NCI-H82 treated with DMSO at 0.1 percent for 48 hours (cell line): ENCODE measurements at regions not wholly inside any gene's neighbourhood (a gene's known extent, or its start where the extent isn't known, plus 50 kb on each side); places are given as distances from the start of the nearest gene placed in this dataset.
"Not testable (repeated sequence)": the region's sequence is repeated elsewhere in the genome, so short reads cannot be mapped to it uniquely, and the experiment has no call there.

Experiments
- DNase-seq: peaks from one replicate; lab custom pipeline; 2025; ENCODE audit not compliant: unreplicated experiment; lab: John Stamatoyannopoulos, UW

DNA sequence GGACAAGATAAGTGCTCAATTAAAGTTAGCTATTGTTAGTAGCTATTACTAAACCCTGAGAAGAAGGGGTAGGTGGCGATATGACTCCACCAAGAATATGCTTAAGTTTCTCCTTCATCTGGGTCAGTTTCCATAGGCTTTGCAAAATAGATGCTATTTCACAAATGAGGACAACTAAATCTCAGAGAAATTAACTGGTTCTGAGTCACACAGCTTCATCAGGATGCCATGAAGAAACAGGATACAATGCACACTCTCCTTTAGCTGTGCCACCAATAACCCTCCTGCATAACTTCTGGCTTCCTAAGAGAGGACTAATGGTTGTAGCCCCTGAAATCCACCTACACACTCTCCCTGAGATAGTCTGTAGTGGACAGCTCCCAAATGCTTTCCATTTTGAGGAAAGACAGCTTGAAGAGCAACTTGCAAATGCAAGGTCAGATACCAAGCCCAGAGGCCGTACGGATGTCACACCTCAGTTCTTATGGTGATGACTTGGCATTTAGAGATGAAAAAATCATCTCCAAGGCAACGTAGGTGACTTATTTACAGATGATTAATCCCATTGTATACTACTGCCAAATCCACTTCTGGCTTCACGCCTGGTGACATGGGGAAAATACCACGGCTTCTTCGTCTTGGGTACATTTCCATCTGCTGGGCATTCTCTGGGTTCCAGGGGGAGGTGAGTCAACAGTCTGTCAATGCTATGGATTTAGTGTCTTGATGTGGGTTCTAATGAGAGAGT, 251.4 kb upstream of the IL12B start:
- DNase-seq = no peak

- DNase-seq = no peak
These were observed 252.7 kb upstream of the IL12B start for GRCh38 chr5:159582756-159583541.

- no peak for DNase-seq
These were observed 256.6 kb upstream of the IL12B start for GRCh38 chr5:159586921-159587320.

GRCh38 chr5:159588941-159589340, 258.7 kb upstream of the IL12B start:
- DNase-seq = no peak

DNA sequence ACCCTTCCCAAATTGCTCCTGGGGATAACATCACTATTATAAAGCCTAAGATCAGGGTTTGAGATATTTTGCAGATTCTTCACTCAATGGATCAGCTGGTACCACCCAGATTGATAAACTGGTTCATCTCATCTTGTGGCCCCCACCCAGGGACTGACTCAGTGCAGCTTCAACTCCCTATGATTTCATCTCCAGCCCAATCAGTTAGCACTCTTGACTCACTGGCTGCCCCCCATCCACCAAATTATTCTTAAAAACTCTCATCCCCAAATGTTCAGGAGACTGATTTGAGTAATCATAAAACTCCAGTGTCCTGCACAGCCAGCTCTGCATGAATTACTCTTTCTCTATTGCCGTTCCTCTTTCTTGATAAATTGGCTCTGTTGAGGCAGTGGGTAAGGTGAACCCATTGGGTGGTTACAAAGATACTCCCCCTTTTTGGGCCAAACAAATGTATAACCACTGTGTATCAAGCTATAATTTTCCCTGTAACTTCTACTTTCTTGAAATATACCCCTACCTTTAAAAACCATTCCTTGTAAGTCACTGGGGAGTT, 263.3 kb upstream of the IL12B start:
- DNase-seq = no peak

GRCh38 chr5:159595561-159595960, 265.3 kb upstream of the IL12B start:
- DNase-seq = not testable (repeated sequence)

DNA sequence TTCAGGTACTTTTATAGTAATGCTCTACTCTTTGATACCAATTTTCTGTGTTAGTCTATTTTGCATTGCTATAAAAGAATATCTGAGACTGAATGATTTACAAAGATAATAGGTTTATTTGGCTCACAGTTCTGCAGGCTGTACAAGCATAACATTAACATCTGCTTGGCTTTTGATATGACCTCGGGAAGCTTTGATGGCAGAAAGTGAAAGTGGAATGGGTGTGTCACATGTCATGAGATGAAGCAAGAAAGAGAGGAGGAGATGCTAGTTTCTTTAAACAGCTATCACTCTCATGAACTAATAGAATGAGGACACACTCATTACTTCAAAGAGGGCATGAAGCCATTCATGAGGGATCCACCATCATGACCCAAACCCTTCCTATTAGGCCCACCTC, 270.9 kb upstream of the IL12B start:
- DNase-seq = no peak

GRCh38 chr5:159602434-159602833, 272.1 kb upstream of the IL12B start:
- DNase-seq = no peak

GRCh38 chr5:159605585-159605984, 275.3 kb upstream of the IL12B start:
- no peak for DNase-seq

- DNase-seq = no peak
These were observed 279.1 kb upstream of the IL12B start for GRCh38 chr5:159609359-159609758.

DNA sequence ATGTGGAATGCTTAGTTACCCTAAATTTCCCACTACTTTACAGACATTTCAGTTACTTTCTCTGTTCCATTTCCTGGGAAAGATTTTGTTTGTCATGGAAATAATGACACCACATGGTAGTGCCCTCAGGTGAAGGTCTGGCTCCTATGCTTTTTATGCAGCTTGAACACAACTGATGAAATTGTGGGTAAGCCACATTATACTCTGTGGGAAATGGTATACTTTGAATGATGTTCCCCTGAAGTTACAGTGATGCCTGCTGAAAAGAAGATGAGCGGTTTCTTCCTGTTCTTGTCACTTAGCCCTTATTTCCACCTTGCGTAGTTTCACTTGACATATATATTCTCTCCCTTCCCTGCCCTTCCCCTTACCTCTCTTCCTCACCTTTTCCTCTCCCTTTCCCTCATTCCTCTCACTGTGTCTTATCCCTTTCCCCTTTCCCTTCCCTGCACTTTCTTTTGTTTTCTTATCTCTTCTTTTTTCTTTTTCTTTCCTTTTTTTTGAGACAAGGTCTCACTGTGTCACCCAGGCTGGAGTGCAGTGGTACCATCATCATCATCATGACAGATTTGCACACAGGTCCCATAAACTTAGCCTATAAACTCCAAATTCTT, 280.8 kb upstream of the IL12B start:
- no peak for DNase-seq

- no peak for DNase-seq
These were observed 286.7 kb upstream of the IL12B start for GRCh38 chr5:159616952-159617351.

DNA sequence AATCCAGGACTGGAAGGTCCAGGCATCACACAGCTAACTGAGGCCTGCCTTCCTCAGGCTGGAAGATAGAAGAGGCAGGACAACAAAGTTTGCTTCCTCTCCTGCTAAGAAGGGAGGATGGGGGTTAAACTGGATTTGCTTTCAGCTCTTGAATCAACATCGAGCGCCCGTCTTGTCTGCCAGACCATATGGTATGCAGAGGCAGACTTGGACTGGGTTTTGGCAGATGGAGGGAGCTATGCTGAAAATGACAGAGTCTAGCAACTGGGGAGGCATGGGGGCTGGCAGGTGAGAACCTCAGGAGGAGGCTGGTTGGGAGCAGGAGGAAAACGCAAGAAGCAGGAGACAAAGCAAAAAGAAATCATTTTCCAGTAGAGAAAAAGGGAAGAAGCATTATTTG, 289.5 kb upstream of the IL12B start:
- peak; percentile 87 for DNase-seq

- DNase-seq = no peak
These were observed 290.7 kb upstream of the IL12B start for GRCh38 chr5:159620853-159621540.

GRCh38 chr5:159628703-159629102, 287.6 kb upstream of the ADRA1B start:
- DNase-seq = no peak

DNA sequence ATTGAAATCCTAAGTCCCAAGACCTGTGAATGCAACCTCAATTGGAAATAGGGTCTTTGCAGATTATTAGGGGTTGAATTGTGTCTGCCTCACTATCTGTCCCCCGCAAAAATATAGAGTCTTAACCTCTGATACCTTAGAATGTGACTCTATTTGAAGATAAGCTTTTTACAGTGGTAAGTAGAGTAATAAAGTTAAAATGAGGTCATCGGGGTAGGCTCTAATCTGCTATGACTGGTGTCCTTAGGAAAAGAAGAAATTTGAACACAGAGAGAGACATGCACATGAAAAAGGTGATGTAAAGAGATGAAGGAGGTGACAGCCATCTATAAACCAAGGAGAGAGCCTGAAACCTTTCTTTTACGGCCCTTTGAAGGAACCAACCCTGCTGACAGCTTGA, 287.1 kb upstream of the ADRA1B start:
- no peak for DNase-seq

GRCh38 chr5:159630545-159630944, 285.7 kb upstream of the ADRA1B start:
- DNase-seq = no peak

GRCh38 chr5:159631001-159631400, 285.3 kb upstream of the ADRA1B start:
- no peak for DNase-seq

DNA sequence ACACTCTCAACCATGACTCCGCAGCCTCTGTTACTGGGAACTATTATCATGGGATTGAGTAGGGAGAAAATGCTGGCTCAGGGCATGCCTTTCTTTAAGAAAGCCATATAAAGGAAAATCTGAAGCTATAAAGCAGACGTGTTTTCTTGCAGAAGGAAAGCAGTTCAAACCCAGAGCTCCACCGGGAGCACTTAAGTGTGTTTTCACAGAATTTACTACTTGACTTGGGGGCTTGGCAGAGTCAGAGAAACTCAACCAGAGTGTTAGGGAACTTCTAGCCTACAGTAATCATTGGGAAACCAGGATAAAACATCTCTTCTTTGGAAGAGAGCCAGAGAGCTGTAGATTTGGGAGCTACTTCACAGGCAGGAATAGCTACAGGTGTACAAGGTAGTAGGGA, 283.4 kb upstream of the ADRA1B start:
- no peak for DNase-seq

GRCh38 chr5:159638481-159638880, 277.8 kb upstream of the ADRA1B start:
- no peak for DNase-seq

DNA sequence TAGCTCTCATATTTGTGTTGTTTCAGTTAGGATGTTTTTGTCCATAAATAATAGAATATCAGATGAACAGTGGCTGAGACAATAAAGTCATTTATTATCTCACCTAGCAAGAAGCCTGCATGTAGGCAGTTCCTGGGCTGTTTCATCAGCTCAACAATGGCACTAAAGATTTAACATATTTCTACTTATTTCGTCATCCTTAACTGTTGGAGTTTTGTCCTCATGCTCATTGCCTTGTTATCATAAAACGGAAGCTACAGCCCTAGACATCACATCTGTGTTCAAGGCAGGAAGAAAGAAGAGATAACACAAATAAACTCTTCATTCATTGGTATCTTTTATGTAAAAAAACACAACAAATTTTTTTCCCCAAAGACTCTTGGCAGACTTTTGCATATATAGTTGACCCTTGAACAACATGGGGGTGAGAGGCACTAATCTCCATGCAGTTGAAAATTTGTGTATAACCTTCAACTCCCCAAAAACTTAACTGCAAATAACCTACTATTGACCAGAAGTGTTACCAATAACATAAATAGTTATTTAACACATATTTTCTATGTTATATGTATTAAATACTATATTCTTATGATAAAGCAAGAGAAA, 277.2 kb upstream of the ADRA1B start:
- DNase-seq = no peak
